ENCODE measurements at regions not wholly inside any gene's neighbourhood (a gene's known extent, or its start where the extent isn't known, plus 50 kb on each side); places are given as distances from the start of the nearest gene placed in this dataset.

DNA sequence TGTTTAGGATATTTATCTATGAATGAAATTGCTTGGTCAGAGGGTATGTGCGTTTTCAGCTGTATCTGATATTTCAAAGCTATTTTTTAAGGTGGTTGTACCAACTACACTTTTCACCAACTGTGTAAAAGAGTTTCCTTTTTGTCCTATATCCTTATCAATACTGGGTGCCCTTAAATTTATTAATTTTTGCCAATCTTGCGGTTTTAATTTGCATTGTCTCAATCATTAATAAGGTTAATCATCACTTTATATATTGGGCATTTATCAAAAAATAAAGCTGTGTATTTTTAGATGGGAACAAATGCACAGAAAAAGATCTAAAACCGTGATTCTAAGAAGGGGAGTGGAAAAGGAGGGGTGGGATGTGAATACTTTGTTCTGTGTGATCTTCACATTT is 66.7 kb upstream of the SALL4 start:
- H3K4me1 Mint-ChIP-seq = no peaks in the 10 kb centered on the region

DNA sequence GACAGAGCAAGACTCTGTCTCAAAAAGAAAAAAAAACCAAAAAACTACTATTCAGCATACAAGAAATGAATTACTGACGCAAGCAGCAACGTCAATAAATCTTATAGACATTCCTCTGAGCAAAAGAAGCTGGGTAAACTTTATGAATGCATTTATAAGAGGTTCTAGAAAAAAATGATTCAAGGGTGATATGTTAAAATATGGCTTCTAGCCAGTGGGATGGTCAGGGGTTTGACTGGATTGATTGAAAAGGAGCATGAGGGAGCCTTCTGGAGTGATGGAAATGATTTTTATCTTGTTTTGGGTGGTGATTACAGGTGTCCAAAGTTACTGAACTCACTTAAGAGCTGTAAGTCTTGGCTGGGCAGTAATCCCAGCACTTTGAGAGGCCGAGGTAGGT is 64.9 kb upstream of the SALL4 start:
- TF ChIP-seq, protein P1, sequence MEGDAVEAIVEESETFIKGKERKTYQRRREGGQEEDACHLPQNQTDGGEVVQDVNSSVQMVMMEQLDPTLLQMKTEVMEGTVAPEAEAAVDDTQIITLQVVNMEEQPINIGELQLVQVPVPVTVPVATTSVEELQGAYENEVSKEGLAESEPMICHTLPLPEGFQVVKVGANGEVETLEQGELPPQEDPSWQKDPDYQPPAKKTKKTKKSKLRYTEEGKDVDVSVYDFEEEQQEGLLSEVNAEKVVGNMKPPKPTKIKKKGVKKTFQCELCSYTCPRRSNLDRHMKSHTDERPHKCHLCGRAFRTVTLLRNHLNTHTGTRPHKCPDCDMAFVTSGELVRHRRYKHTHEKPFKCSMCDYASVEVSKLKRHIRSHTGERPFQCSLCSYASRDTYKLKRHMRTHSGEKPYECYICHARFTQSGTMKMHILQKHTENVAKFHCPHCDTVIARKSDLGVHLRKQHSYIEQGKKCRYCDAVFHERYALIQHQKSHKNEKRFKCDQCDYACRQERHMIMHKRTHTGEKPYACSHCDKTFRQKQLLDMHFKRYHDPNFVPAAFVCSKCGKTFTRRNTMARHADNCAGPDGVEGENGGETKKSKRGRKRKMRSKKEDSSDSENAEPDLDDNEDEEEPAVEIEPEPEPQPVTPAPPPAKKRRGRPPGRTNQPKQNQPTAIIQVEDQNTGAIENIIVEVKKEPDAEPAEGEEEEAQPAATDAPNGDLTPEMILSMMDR (conservative IDR thresholded peaks at IDR 0.05) = no peak
- no peak for DNase-seq (ENCODE audit: low read depth, low spot score)
- Mint-ChIP-seq H3K9me3 (no peaks in the 10 kb centered on the region), H3K4me3 (no peak overlapping the region), H3K27ac (ENCODE audit: unreplicated experiment) (no peak overlapping the region), H3K27me3 (ENCODE audit: low read depth) (no peaks in the 10 kb centered on the region), H3K36me3 (ENCODE audit: low read depth) (no peaks in the 10 kb centered on the region), H3K4me1 (no peaks in the 10 kb centered on the region)

More for the DNA sequence above, 66.7 kb upstream of the SALL4 start:
- H3K4me3 Mint-ChIP-seq = no peak overlapping the region
- no peak overlapping the region for H3K27ac Mint-ChIP-seq (ENCODE audit: unreplicated experiment)
- TF ChIP-seq, protein P1 (conservative IDR thresholded peaks at IDR 0.05) = no peak
- no peaks in the 10 kb centered on the region for H3K36me3 Mint-ChIP-seq (ENCODE audit: low read depth)
- H3K27me3 Mint-ChIP-seq (ENCODE audit: low read depth) = no peaks in the 10 kb centered on the region
- H3K9me3 Mint-ChIP-seq = no peaks in the 10 kb centered on the region
- no peak for DNase-seq (ENCODE audit: low read depth, low spot score)

DNA sequence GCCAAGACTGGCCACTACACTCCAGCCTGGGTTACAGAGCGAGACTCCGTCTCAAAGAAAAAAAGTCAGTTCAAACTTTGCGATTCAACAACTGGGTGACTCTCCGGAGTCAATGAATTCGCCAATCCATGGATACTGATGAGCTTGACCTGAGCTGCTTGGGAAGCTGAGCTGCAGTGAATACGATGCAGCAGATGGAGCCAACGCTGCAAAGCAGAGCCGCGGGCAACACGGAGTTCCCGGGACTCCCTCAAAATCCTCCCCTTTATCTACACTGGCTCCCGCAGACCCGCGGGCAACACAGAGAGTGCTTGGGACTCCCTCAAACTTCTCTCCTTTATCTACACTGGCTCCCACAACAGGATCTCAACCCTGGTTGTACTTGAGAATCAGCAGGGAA is 62.6 kb upstream of the SALL4 start:
- Mint-ChIP-seq H3K4me1 (no peaks in the 10 kb centered on the region), H3K9me3 (no peaks in the 10 kb centered on the region), H3K27ac (ENCODE audit: unreplicated experiment) (no peak overlapping the region), H3K27me3 (ENCODE audit: low read depth) (no peaks in the 10 kb centered on the region), H3K36me3 (ENCODE audit: low read depth) (no peaks in the 10 kb centered on the region), H3K4me3 (no peak overlapping the region)
- TF ChIP-seq, protein P1 (conservative IDR thresholded peaks at IDR 0.05) = no peak
- DNase-seq (ENCODE audit: low read depth, low spot score) = no peak

DNA sequence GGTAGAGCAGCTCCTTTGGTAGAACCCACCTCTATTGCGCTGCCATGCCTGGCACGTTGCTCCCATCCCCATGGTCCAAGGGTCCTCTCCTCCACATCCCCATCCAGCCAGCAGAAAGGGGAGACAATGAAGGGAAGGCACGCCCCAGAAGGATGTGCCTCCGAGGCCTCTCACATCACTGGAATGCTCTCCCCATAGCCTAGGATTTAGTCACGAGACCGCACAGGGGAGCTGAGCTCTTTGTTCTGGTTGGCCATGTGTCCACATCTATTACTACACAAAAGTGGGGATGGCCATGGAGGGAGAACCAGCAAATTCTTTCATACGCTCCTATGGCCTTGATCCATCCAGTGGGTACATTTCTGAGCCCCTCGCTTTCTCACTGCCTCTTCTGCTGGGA is 60.5 kb upstream of the SALL4 start:
- Mint-ChIP-seq H3K4me1 (no peaks in the 10 kb centered on the region), H3K9me3 (no peaks in the 10 kb centered on the region), H3K27me3 (ENCODE audit: low read depth) (no peaks in the 10 kb centered on the region), H3K36me3 (ENCODE audit: low read depth) (no peaks in the 10 kb centered on the region), H3K27ac (ENCODE audit: unreplicated experiment) (peak overlapping the region; percentile 12), H3K4me3 (no peak overlapping the region)
- no peak for DNase-seq (ENCODE audit: low read depth, low spot score)
- TF ChIP-seq, protein P1 (conservative IDR thresholded peaks at IDR 0.05) = no peak

DNA sequence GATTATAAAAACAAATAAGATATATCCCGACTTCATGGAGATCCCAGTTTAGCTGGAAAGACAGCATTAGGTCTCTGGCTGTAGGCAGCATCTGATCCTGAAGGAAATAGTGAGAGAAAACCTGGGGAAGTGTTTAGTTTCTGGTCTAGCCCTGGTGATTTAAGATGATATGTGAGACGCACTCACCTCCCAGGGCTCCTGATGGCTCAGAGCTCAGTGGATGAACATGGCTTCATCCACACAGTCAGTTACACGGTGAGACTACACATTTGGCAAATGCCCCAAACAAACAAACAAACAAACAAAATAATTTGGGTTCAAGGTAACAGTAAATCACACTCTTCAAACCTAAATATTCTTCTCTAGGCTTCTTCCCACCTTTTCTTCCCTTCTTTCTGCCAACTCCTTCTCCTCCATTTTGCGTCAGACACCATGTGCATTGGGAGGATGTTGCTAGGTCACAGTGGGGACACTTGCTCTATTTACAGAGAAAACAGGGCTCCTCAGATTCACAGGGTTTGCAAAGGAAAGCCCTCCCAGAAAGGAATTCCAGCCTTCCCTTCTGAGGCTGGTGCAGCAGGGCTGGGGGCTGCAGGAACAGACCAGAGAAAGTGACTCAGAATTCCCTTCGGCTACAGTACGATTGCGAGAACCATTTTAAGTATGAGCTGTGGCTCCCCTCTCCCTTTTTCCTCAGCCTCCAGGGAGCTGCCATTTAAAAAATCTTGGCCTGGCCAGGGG is 59.6 kb upstream of the SALL4 start:
- DNase-seq (ENCODE audit: low read depth, low spot score) = no peak
- no peaks in the 10 kb centered on the region for H3K36me3 Mint-ChIP-seq (ENCODE audit: low read depth)
- no peak overlapping the region for H3K4me3 Mint-ChIP-seq
- H3K9me3 Mint-ChIP-seq = no peaks in the 10 kb centered on the region
- no peaks in the 10 kb centered on the region for H3K27me3 Mint-ChIP-seq (ENCODE audit: low read depth)
- no peak overlapping the region for H3K27ac Mint-ChIP-seq (ENCODE audit: unreplicated experiment)
- TF ChIP-seq, protein P1 (conservative IDR thresholded peaks at IDR 0.05) = no peak
- peaks cover under 1% of the 10 kb centered on the region for H3K4me1 Mint-ChIP-seq

All from neural crest cell (in vitro differentiated cells).